Upper lobe of right lung (tissue), 1 donor: ENCODE measurements at regions not wholly inside any gene's neighbourhood (a gene's known extent, or its start where the extent isn't known, plus 50 kb on each side); places are given as distances from the start of the nearest gene placed in this dataset.
A peak's percentile ranks its signal among the peaks of the same experiment; 100 is the strongest.

Experiments used
- ATAC-seq: fragments of 200-7000 bp; cut with Tn5 transposase; one replicate; pipeline ENCODE4 v1.9.1; 2020; ENCODE audit warnings: mild to moderate bottlenecking, moderate library complexity
- DNase-seq: peaks from one replicate; pipeline ENCODE4 v3.0.0-alpha.2; 2020
- H3K27ac ChIP-seq: fragments of 200-600 bp; one replicate; pipeline ENCODE4 v1.8.0; 2022
- H3K27me3 ChIP-seq: fragments of 200-600 bp; one replicate; pipeline ENCODE4 v1.8.0; 2022; ENCODE audit warnings: mild to moderate bottlenecking
- H3K36me3 ChIP-seq: fragments of 200-600 bp; one replicate; pipeline ENCODE4 v1.8.0; 2022
- H3K4me1 ChIP-seq: fragments of 200-600 bp; one replicate; pipeline ENCODE4 v1.8.0; 2022
- H3K4me3 ChIP-seq: fragments of 200-600 bp; one replicate; pipeline ENCODE4 v1.8.0; 2022; ENCODE audit warnings: mild to moderate bottlenecking
- H3K9me3 ChIP-seq: fragments of 200-600 bp; one replicate; pipeline ENCODE4 v1.8.0; 2022
- CTCF ChIP-seq: fragments of 200-600 bp; IDR thresholded peaks from one replicate; pipeline ENCODE4 v1.8.0; 2022; ENCODE audit warnings: antibody characterized with exemption
- intact Hi-C: fragments of 100-400 bp; cut with DNase I; formaldehyde crosslinking; loops from one replicate; pipeline ENCODE4 v1.11.0; 2022
- donor health status: DM: no; HTN: yes; CAD: no; lungs with severe emphysema.

- no peak for ATAC-seq
- no peak for TF ChIP-seq CTCF
- H3K4me1 ChIP-seq = no peaks in the 10 kb centered on the region
- no peak overlapping the region for H3K4me3 ChIP-seq
- intact Hi-C loops = no loop called here
- H3K9me3 ChIP-seq = no peaks in the 10 kb centered on the region
- H3K27me3 ChIP-seq = no peaks in the 10 kb centered on the region
- no peak overlapping the region for H3K27ac ChIP-seq
- peak; percentile 7 for DNase-seq
- no peaks in the 10 kb centered on the region for H3K36me3 ChIP-seq
These were observed 611.8 kb downstream of the BRD1 start for GRCh38 chr22:49215840-49216239.

GRCh38 chr22:49214976-49215375 lies 612.7 kb downstream of the BRD1 start:
- ATAC-seq = no peak

GRCh38 chr22:49213731-49214352 lies 613.8 kb downstream of the BRD1 start:
- no peak overlapping the region for H3K4me3 ChIP-seq
- no peaks in the 10 kb centered on the region for H3K36me3 ChIP-seq
- intact Hi-C loops = no loop called here
- no peaks in the 10 kb centered on the region for H3K4me1 ChIP-seq
- no peak for TF ChIP-seq CTCF
- no peak for ATAC-seq
- no peaks in the 10 kb centered on the region for H3K27me3 ChIP-seq
- no peak overlapping the region for H3K27ac ChIP-seq
- peak; percentile 34 for DNase-seq
- H3K9me3 ChIP-seq = no peaks in the 10 kb centered on the region

More at GRCh38 chr22:49214976-49215375, 612.7 kb downstream of the BRD1 start:
- H3K9me3 ChIP-seq = no peaks in the 10 kb centered on the region
- H3K27me3 ChIP-seq = no peaks in the 10 kb centered on the region
- no peak for TF ChIP-seq CTCF
- H3K27ac ChIP-seq = no peak overlapping the region
- no peaks in the 10 kb centered on the region for H3K36me3 ChIP-seq
- intact Hi-C loops = no loop called here
- no peak overlapping the region for H3K4me3 ChIP-seq
- peak; percentile 46 for DNase-seq
- H3K4me1 ChIP-seq = no peaks in the 10 kb centered on the region

GRCh38 chr22:49212466-49212865 lies 615.2 kb downstream of the BRD1 start:
- no peak for TF ChIP-seq CTCF
- Histone ChIP-seq H3K9me3 (no peaks in the 10 kb centered on the region), H3K4me3 (no peak overlapping the region), H3K36me3 (no peaks in the 10 kb centered on the region), H3K27ac (no peak overlapping the region), H3K4me1 (no peaks in the 10 kb centered on the region), H3K27me3 (no peaks in the 10 kb centered on the region)
- intact Hi-C loops = no loop called here
- ATAC-seq = no peak
- DNase-seq = peak; percentile 52

- DNase-seq (peak; percentile 16), ATAC-seq (no peak)
- no peak overlapping the region for H3K4me3 ChIP-seq
- intact Hi-C loops = no loop called here
- H3K4me1 ChIP-seq = no peaks in the 10 kb centered on the region
- no peak overlapping the region for H3K27ac ChIP-seq
- peaks cover under 1% of the 10 kb centered on the region for H3K27me3 ChIP-seq
- no peak for TF ChIP-seq CTCF
- H3K36me3 ChIP-seq = no peaks in the 10 kb centered on the region
- H3K9me3 ChIP-seq = no peaks in the 10 kb centered on the region
These were observed 615.7 kb downstream of the BRD1 start for GRCh38 chr22:49212002-49212401.

GRCh38 chr22:49211176-49211575 lies 616.5 kb downstream of the BRD1 start:
- Histone ChIP-seq H3K36me3 (no peaks in the 10 kb centered on the region), H3K27ac (no peak overlapping the region), H3K4me1 (no peaks in the 10 kb centered on the region), H3K4me3 (no peak overlapping the region), H3K9me3 (no peaks in the 10 kb centered on the region), H3K27me3 (peaks cover 4% of the 10 kb centered on the region)
- intact Hi-C loops = no loop called here
- TF ChIP-seq CTCF = no peak
- peak; percentile 31 for DNase-seq
- no peak for ATAC-seq
